SK-N-SH treated with all-trans-retinoic acid at 6 μM for 48 hours (cell line): ENCODE measurements at regions not wholly inside any gene's neighbourhood (a gene's known extent, or its start where the extent isn't known, plus 50 kb on each side); places are given as distances from the start of the nearest gene placed in this dataset.
A peak's percentile ranks its signal among the peaks of the same experiment; 100 is the strongest.

ENCODE experiments used
- ATAC-seq: fragments of 200-7000 bp; cut with Tn5 transposase; 3 replicates; pipeline ENCODE4 v1.9.1; 2020; ENCODE audit warnings: mild to moderate bottlenecking, moderate library complexity
- ARNTL ChIP-seq: fragments of 450-650 bp; formaldehyde crosslinking; IDR thresholded peaks from 2 replicates; pipeline ENCODE4 v1.5.0; 2020; ENCODE audit warnings: low read depth, mild to moderate bottlenecking, moderate library complexity, borderline replicate concordance
- CREB5 ChIP-seq: fragments of 250-450 bp; sonication (Bioruptor Pico); IDR thresholded peaks from 2 replicates; pipeline ENCODE4 v1.5.1; 2020; ENCODE audit warnings: low read depth, mild to moderate bottlenecking, moderate library complexity
- ESRRG ChIP-seq: fragments of 250-450 bp; sonication (Bioruptor Pico); IDR thresholded peaks from 2 replicates; pipeline ENCODE4 v1.6.1; 2021; ENCODE audit warnings: mild to moderate bottlenecking
- GLIS3 ChIP-seq: fragments of 250-450 bp; sonication (Bioruptor Pico); IDR thresholded peaks from 2 replicates; pipeline ENCODE4 v1.5.0; 2020; ENCODE audit warnings: mild to moderate bottlenecking, moderate library complexity
- ISL1 ChIP-seq: fragments of 250-450 bp; sonication (Bioruptor Pico); IDR thresholded peaks from 2 replicates; pipeline ENCODE4 v2.1.2; 2022; ENCODE audit warnings: mild to moderate bottlenecking, moderate library complexity
- OSR1 ChIP-seq: fragments of 250-450 bp; sonication (Bioruptor Pico); IDR thresholded peaks from 2 replicates; pipeline ENCODE4 v1.8.0; 2022; ENCODE audit warnings: moderate library complexity, mild to moderate bottlenecking, inconsistent platforms
- PPARA ChIP-seq: fragments of 250-450 bp; sonication (Bioruptor Pico); IDR thresholded peaks from 2 replicates; pipeline ENCODE4 v1.5.0; 2020; ENCODE audit warnings: mild to moderate bottlenecking, borderline replicate concordance
- RARB ChIP-seq: fragments of 250-450 bp; sonication (Bioruptor Pico); IDR thresholded peaks from 2 replicates; pipeline ENCODE4 v1.8.0; 2021; ENCODE audit warnings: mild to moderate bottlenecking, moderate library complexity
- SNAI2 ChIP-seq: fragments of 250-450 bp; sonication (Bioruptor Pico); IDR thresholded peaks from 2 replicates; pipeline ENCODE4 v1.5.0; 2020; ENCODE audit warnings: mild to moderate bottlenecking, moderate library complexity
- TCF4 ChIP-seq: fragments of 250-450 bp; sonication (Bioruptor Pico); IDR thresholded peaks from 2 replicates; pipeline ENCODE4 v1.8.0; 2021; ENCODE audit warnings: mild to moderate bottlenecking, moderate library complexity, borderline replicate concordance
- TOX ChIP-seq: fragments of 250-450 bp; sonication (Bioruptor Pico); IDR thresholded peaks from 2 replicates; pipeline ENCODE4 v1.8.0; 2021; ENCODE audit warnings: mild to moderate bottlenecking, moderate library complexity, borderline replicate concordance
- TSHZ2 ChIP-seq: fragments of 250-450 bp; sonication (Bioruptor Pico); IDR thresholded peaks from 2 replicates; pipeline ENCODE4 v1.5.0; 2020; ENCODE audit warnings: mild to moderate bottlenecking, moderate library complexity
- ZC3H10 ChIP-seq: fragments of 250-450 bp; sonication (Bioruptor Pico); IDR thresholded peaks from 2 replicates; pipeline ENCODE4 v1.5.1; 2021; ENCODE audit warnings: mild to moderate bottlenecking, moderate library complexity
- ZFP3 ChIP-seq: fragments of 250-450 bp; sonication (Bioruptor Pico); IDR thresholded peaks from 2 replicates; pipeline ENCODE4 v1.5.0; 2020; ENCODE audit warnings: mild to moderate bottlenecking, moderate library complexity
- ZFP30 ChIP-seq: fragments of 450-650 bp; formaldehyde crosslinking; IDR thresholded peaks from 2 replicates; pipeline ENCODE4 v1.5.0; 2022; ENCODE audit warnings: mild to moderate bottlenecking, moderate library complexity
- ZNF565 ChIP-seq: fragments of 450-650 bp; formaldehyde crosslinking; conservative IDR thresholded peaks from 2 replicates; pipeline ENCODE4 v1.5.0; 2020; ENCODE audit warnings: low read depth, mild to moderate bottlenecking, moderate library complexity
- ZNF70 ChIP-seq: fragments of 450-650 bp; formaldehyde crosslinking; IDR thresholded peaks from 2 replicates; pipeline ENCODE4 v1.5.0; 2020; ENCODE audit warnings: mild to moderate bottlenecking, moderate library complexity
- ZNF8 ChIP-seq: fragments of 450-650 bp; formaldehyde crosslinking; IDR thresholded peaks from 2 replicates; pipeline ENCODE4 v1.5.0; 2020; ENCODE audit warnings: mild to moderate bottlenecking, moderate library complexity
- TF ChIP-seq, protein P1 (sequence below): fragments of 250-450 bp; sonication (Bioruptor Pico); IDR thresholded peaks from 2 replicates; pipeline ENCODE4 v1.8.0; 2021; ENCODE audit warnings: low read depth, mild to moderate bottlenecking, moderate library complexity, borderline replicate concordance

GRCh38 chr9:81116340-81117137 lies 572.8 kb downstream of the TLE1 start:
- TF ChIP-seq ZFP30 (CRISPR knock-in tag) (no peak), RARB (no peak), ARNTL (CRISPR knock-in tag) (no peak), SNAI2 (CRISPR knock-in tag) (no peak), GLIS3 (CRISPR knock-in tag) (no peak), ZNF8 (CRISPR knock-in tag) (no peak)
- TF ChIP-seq, protein P1, sequence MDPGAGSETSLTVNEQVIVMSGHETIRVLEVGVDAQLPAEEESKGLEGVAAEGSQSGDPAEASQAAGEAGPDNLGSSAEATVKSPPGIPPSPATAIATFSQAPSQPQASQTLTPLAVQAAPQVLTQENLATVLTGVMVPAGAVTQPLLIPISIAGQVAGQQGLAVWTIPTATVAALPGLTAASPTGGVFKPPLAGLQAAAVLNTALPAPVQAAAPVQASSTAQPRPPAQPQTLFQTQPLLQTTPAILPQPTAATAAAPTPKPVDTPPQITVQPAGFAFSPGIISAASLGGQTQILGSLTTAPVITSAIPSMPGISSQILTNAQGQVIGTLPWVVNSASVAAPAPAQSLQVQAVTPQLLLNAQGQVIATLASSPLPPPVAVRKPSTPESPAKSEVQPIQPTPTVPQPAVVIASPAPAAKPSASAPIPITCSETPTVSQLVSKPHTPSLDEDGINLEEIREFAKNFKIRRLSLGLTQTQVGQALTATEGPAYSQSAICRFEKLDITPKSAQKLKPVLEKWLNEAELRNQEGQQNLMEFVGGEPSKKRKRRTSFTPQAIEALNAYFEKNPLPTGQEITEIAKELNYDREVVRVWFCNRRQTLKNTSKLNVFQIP (CRISPR knock-in tag) = no peak
- TF ChIP-seq, all 23 proteins: peak for 0
- no peak for ATAC-seq

DNA sequence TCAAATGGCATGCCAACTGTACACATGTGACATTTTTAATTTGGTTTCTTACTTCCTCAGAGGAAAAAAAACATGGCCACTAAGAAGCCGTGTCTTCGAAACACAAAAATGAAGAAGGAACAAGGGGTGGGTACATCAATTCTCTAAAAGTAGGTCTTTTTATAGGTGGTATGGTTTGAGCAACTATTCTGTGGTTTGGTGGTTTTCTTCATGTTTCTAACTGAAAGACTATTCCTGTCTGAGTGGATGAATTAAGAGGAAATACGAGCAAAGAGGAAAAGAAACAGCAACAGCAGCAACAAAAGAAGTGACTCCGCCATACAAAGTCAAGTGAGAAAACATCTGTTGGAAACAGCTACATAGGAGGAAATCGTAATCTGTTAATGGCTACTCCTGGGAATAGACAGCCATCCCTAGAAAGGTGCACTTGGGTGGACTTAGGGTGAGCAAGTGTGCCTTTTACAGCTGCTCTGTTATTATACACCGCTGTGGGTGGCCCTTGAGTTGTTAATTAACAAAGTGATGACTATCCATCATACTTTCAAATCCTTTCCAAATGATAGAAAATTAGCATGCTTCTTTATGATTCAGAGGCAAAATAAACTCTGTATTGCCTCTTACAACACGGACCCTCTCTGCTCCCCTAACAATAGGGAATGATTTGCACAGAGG lies 575.8 kb downstream of the TLE1 start:
- no peak for ATAC-seq
- TF ChIP-seq ZFP3 (CRISPR knock-in tag) (no peak), ZNF70 (CRISPR knock-in tag) (no peak), OSR1 (CRISPR knock-in tag) (no peak), ZNF8 (CRISPR knock-in tag) (no peak), SNAI2 (CRISPR knock-in tag) (no peak), GLIS3 (CRISPR knock-in tag) (no peak), RARB (no peak), PPARA (CRISPR knock-in tag) (no peak), TSHZ2 (CRISPR knock-in tag) (no peak), ZC3H10 (no peak), ISL1 (CRISPR knock-in tag) (no peak), CREB5 (CRISPR knock-in tag) (no peak), ZNF565 (CRISPR knock-in tag) (no peak), ESRRG (CRISPR knock-in tag) (no peak), TCF4 (no peak), TOX (no peak), ZFP30 (CRISPR knock-in tag) (no peak), ARNTL (CRISPR knock-in tag) (no peak)
- TF ChIP-seq, protein P1 (CRISPR knock-in tag) = no peak

DNA sequence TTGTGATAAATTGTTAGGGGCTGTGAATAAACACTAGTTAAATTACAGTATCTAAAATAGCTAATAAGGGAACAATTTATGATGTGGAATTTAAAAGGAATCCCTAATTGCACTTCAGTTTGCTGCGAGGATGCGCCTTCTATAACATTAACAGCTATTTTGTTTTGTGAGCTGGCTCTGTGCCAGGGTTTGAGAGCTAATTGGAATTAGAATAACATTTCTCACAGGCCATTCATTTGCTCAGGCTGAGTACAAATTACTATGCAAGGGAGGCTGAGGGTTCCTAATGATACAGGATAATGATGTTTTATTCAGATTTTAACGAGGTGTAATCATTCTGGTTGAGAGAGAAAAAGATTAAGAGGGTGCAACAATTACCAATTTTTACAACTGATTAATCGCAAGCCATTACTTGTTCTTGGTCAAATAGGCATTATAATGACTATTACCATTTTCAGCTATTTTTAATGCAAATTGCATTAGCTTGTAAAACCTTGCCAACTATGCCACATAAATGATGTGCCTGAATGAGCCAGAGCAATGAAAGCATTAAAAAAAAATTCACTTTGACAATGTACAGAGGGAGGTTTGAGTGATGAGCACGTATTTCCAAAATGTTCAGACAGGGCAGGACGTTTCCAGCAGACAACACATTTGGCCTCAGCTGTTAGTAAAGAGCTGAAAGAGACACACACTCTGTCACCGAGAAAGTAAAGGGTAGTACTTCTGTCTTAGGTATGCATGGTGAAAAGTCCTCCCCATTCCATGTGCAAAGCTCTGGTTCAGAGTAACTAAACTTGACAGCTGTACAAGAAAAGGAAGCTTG lies 576.5 kb downstream of the TLE1 start:
- TF ChIP-seq ISL1 (CRISPR knock-in tag) (0 out of 2 replicates have a peak, but pooled peaks have one; percentile 16), GLIS3 (CRISPR knock-in tag) (no peak)
- TF ChIP-seq, all 23 proteins: peak for 1
- ATAC-seq = no peak
